Activated gamma-delta T cell treated with anti-CD3 and anti-CD28 coated beads, Interleukin-2, amount 50 U/mL, for 16 hours (primary cell): ENCODE measurements at regions not wholly inside any gene's neighbourhood (a gene's known extent, or its start where the extent isn't known, plus 50 kb on each side); places are given as distances from the start of the nearest gene placed in this dataset.
"Not testable (repeated sequence)": the region's sequence is repeated elsewhere in the genome, so short reads cannot be mapped to it uniquely, and the experiment has no call there.

Experiments
- DNase-seq: peaks from one replicate; pipeline ENCODE4 v3.0.0-alpha.2; 2020; ENCODE audit warnings: low read depth

- DNase-seq = no peak
Measured at GRCh38 chr10:29725133-29725720, 90.5 kb upstream of the SVIL start.

GRCh38 chr10:29723726-29724125, 89.0 kb upstream of the SVIL start:
- no peak for DNase-seq

- DNase-seq = no peak
Measured at GRCh38 chr10:29722777-29723176, 88.0 kb upstream of the SVIL start.

- no peak for DNase-seq
Measured at GRCh38 chr10:29720149-29720548, 85.4 kb upstream of the SVIL start.

GRCh38 chr10:29719281-29719675, 84.5 kb upstream of the SVIL start:
- no peak for DNase-seq

- DNase-seq = no peak
Measured at GRCh38 chr10:29715296-29715695, 80.5 kb upstream of the SVIL start.

GRCh38 chr10:29714096-29714874, 79.5 kb upstream of the SVIL start:
- DNase-seq = no peak

GRCh38 chr10:29713450-29713849, 78.7 kb upstream of the SVIL start:
- no peak for DNase-seq

GRCh38 chr10:29712108-29712507, 77.3 kb upstream of the SVIL start:
- no peak for DNase-seq

- DNase-seq = no peak
Measured at GRCh38 chr10:29710128-29710527, 75.4 kb upstream of the SVIL start.

- no peak for DNase-seq
Measured at GRCh38 chr10:29709484-29710002, 74.8 kb upstream of the SVIL start.

- DNase-seq = no peak
Measured at GRCh38 chr10:29703271-29703670, 68.5 kb upstream of the SVIL start.

GRCh38 chr10:29702273-29703164, 67.7 kb upstream of the SVIL start:
- no peak for DNase-seq

GRCh38 chr10:29701306-29701705, 66.5 kb upstream of the SVIL start:
- no peak for DNase-seq

GRCh38 chr10:29699621-29700020, 64.8 kb upstream of the SVIL start:
- no peak for DNase-seq

GRCh38 chr10:29698773-29699490, 64.2 kb upstream of the SVIL start:
- DNase-seq = no peak

GRCh38 chr10:29696581-29696980, 61.8 kb upstream of the SVIL start:
- not testable (repeated sequence) for DNase-seq

GRCh38 chr10:29694121-29694520, 59.4 kb upstream of the SVIL start:
- DNase-seq = no peak

- no peak for DNase-seq
Measured at GRCh38 chr10:29692121-29692539, 57.4 kb upstream of the SVIL start.

GRCh38 chr10:29691564-29692072, 56.8 kb upstream of the SVIL start:
- no peak for DNase-seq

GRCh38 chr10:29689001-29689400, 54.2 kb upstream of the SVIL start:
- no peak for DNase-seq

GRCh38 chr10:29688230-29688661, 53.5 kb upstream of the SVIL start:
- no peak for DNase-seq
